Colonic mucosa (tissue), 4 donors: ENCODE measurements at regions not wholly inside any gene's neighbourhood (a gene's known extent, or its start where the extent isn't known, plus 50 kb on each side); places are given as distances from the start of the nearest gene placed in this dataset.

Source experiments
- DNase-seq: peaks from one replicate; pipeline ENCODE4 v3.0.0-alpha.2; 2020
- H3K27ac ChIP-seq: fragments of 200-600 bp; one replicate; pipeline ENCODE4 v1.8.0; 2021
- H3K27me3 ChIP-seq: fragments of 200-600 bp; one replicate; pipeline ENCODE4 v1.8.0; 2021
- H3K36me3 ChIP-seq: fragments of 200-600 bp; one replicate; pipeline ENCODE4 v1.8.0; 2021
- H3K4me1 ChIP-seq: fragments of 200-600 bp; one replicate; pipeline ENCODE4 v1.8.0; 2021; ENCODE audit warnings: mild to moderate bottlenecking
- H3K4me3 ChIP-seq: fragments of 200-600 bp; one replicate; pipeline ENCODE4 v1.8.0; 2021
- H3K9ac ChIP-seq, 2 donors: one replicate each; pipeline ENCODE4 v1.7.0; 2013; ENCODE audit warnings: control low read depth in 2 of 2, low read depth in 2 of 2, low read length in 2 of 2
- H3K9me3 ChIP-seq: fragments of 200-600 bp; one replicate; pipeline ENCODE4 v1.8.0; 2021
- CTCF ChIP-seq: fragments of 200-600 bp; IDR thresholded peaks from one replicate; pipeline ENCODE4 v1.8.0; 2022; ENCODE audit warnings: antibody characterized with exemption, mild to moderate bottlenecking
- intact Hi-C: fragments of 100-400 bp; cut with DNase I; formaldehyde crosslinking; loops from one replicate; pipeline ENCODE4 v1.14.1; 2022
- donor health status: healthy.
- donor health status: DM: no; HTN: no; CAD: no.
- donor health status: DM: no; HTN: no; CAD: no.

GRCh38 chr1:168913711-168914463, 184.9 kb upstream of the DPT start:
- H3K4me1 ChIP-seq: no peaks in the 10 kb centered on the region
- no peak overlapping the region for H3K4me3 ChIP-seq
- no peak overlapping the region for H3K27ac ChIP-seq
- intact Hi-C loops: no loop called here
- no peak for TF ChIP-seq CTCF
- no peak overlapping the region for H3K9ac ChIP-seq
- peak; percentile 24 for DNase-seq
- H3K27me3 ChIP-seq: no peaks in the 10 kb centered on the region
- no peaks in the 10 kb centered on the region for H3K36me3 ChIP-seq
- H3K9me3 ChIP-seq: no peaks in the 10 kb centered on the region

- no peaks in the 10 kb centered on the region for H3K4me1 ChIP-seq
- no peaks in the 10 kb centered on the region for H3K27me3 ChIP-seq
- no peak overlapping the region for H3K27ac ChIP-seq
- H3K9ac ChIP-seq: no peak overlapping the region
- intact Hi-C loops: no loop called here
- H3K36me3 ChIP-seq: no peaks in the 10 kb centered on the region
- DNase-seq: no peak
- no peak overlapping the region for H3K4me3 ChIP-seq
- H3K9me3 ChIP-seq: no peaks in the 10 kb centered on the region
- TF ChIP-seq CTCF: no peak
These were observed 188.3 kb upstream of the DPT start for GRCh38 chr1:168917309-168917708.

GRCh38 chr1:168917796-168918195, 188.7 kb upstream of the ATP1B1 start:
- no peak overlapping the region for H3K27ac ChIP-seq
- DNase-seq: no peak

GRCh38 chr1:168918860-168919741, 187.4 kb upstream of the ATP1B1 start:
- no peak for DNase-seq
- no peaks in the 10 kb centered on the region for H3K36me3 ChIP-seq
- H3K27me3 ChIP-seq: no peaks in the 10 kb centered on the region
- TF ChIP-seq CTCF: no peak
- no peaks in the 10 kb centered on the region for H3K9me3 ChIP-seq
- no peak overlapping the region for H3K27ac ChIP-seq
- intact Hi-C loops: no loop called here
- no peak overlapping the region for H3K9ac ChIP-seq
- H3K4me3 ChIP-seq: no peak overlapping the region
- no peaks in the 10 kb centered on the region for H3K4me1 ChIP-seq

More at GRCh38 chr1:168917796-168918195, 188.7 kb upstream of the ATP1B1 start:
- Histone ChIP-seq H3K9me3 (no peaks in the 10 kb centered on the region), H3K36me3 (no peaks in the 10 kb centered on the region), H3K9ac (no peak overlapping the region), H3K4me1 (no peaks in the 10 kb centered on the region), H3K4me3 (no peak overlapping the region), H3K27me3 (no peaks in the 10 kb centered on the region)
- intact Hi-C loops: no loop called here
- TF ChIP-seq CTCF: no peak

- Histone ChIP-seq H3K4me1 (no peaks in the 10 kb centered on the region), H3K9ac (no peak overlapping the region), H3K36me3 (no peaks in the 10 kb centered on the region), H3K27me3 (no peaks in the 10 kb centered on the region), H3K9me3 (no peaks in the 10 kb centered on the region), H3K4me3 (no peak overlapping the region), H3K27ac (no peak overlapping the region)
- intact Hi-C loops: no loop called here
- no peak for TF ChIP-seq CTCF
- no peak for DNase-seq
These were observed 185.9 kb upstream of the ATP1B1 start for GRCh38 chr1:168920456-168921094.
